NT2/D1 (cell line): ENCODE measurements at regions not wholly inside any gene's neighbourhood (a gene's known extent, or its start where the extent isn't known, plus 50 kb on each side); places are given as distances from the start of the nearest gene placed in this dataset.

Source experiments
- SUZ12 ChIP-seq: IDR thresholded peaks from 2 replicates; pipeline ENCODE4 v1.6.1; 2011; ENCODE audit not compliant: insufficient read length, insufficient read depth; ENCODE audit errors: extremely low read depth
- YY1 ChIP-seq: IDR thresholded peaks from 2 replicates; pipeline ENCODE4 v1.6.1; 2011; ENCODE audit not compliant: insufficient read length, insufficient read depth
- ZNF274 ChIP-seq: IDR thresholded peaks from 2 replicates; pipeline ENCODE4 v1.6.1; 2011; ENCODE audit warnings: mild to moderate bottlenecking, low read depth, low read length

- TF ChIP-seq YY1: no peak
- no peak for TF ChIP-seq ZNF274
- no peak for TF ChIP-seq SUZ12
Observed at GRCh38 chr14:43476822-43477221, 1030.3 kb downstream of the FSCB start.
